Endodermal cell (in vitro differentiated cells): ENCODE measurements at regions not wholly inside any gene's neighbourhood (a gene's known extent, or its start where the extent isn't known, plus 50 kb on each side); places are given as distances from the start of the nearest gene placed in this dataset.

Source experiments
- DNase-seq: peaks from one replicate; pipeline ENCODE4 v3.0.0-alpha.2; 2017
- H3K27ac ChIP-seq: 2 replicates; pipeline ENCODE4 v1.5.1; 2013; ENCODE audit warnings: mild to moderate bottlenecking, low read depth, low read length, moderate library complexity
- H3K27me3 ChIP-seq: 2 replicates; pipeline ENCODE4 v1.6.1; 2013; ENCODE audit warnings: mild to moderate bottlenecking, low read length, moderate library complexity; ENCODE audit not compliant: insufficient read depth, control insufficient read depth, poor library complexity, severe bottlenecking
- H3K36me3 ChIP-seq: 2 replicates; pipeline ENCODE4 v1.7.0; 2013; ENCODE audit warnings: mild to moderate bottlenecking, low read length, moderate library complexity; ENCODE audit not compliant: control insufficient read depth, insufficient read depth
- H3K4me1 ChIP-seq: one replicate; pipeline ENCODE4 v1.7.0; 2013; ENCODE audit warnings: low read length; ENCODE audit not compliant: control insufficient read depth, insufficient read depth
- H3K4me3 ChIP-seq: 2 replicates; pipeline ENCODE4 v1.5.1; 2013; ENCODE audit warnings: mild to moderate bottlenecking, low read length, moderate library complexity
- H3K9ac ChIP-seq: 2 replicates; pipeline ENCODE4 v1.6.1; 2013; ENCODE audit warnings: mild to moderate bottlenecking, low read length, moderate library complexity; ENCODE audit not compliant: poor library complexity, severe bottlenecking; ENCODE audit errors: extremely low read depth
- H3K9me3 ChIP-seq: 2 replicates; pipeline ENCODE4 v1.6.1; 2013; ENCODE audit warnings: mild to moderate bottlenecking, low read length, moderate library complexity; ENCODE audit not compliant: control insufficient read depth
- H3K27ac Mint-ChIP-seq: 2 replicates; pipeline ENCODE4 v1.8.0; 2020; ENCODE audit warnings: mixed read lengths
- H3K27me3 Mint-ChIP-seq: 2 replicates; pipeline ENCODE4 v1.8.0; 2021; ENCODE audit warnings: mild to moderate bottlenecking, mixed read lengths; ENCODE audit not compliant: insufficient read depth
- H3K36me3 Mint-ChIP-seq: 2 replicates; pipeline ENCODE4 v1.8.0; 2020; ENCODE audit warnings: low read depth, mixed read lengths
- H3K4me1 Mint-ChIP-seq: 2 replicates; pipeline ENCODE4 v1.8.0; 2020; ENCODE audit warnings: mixed read lengths
- H3K4me3 Mint-ChIP-seq: 2 replicates; pipeline ENCODE4 v1.8.0; 2020; ENCODE audit warnings: mild to moderate bottlenecking, moderate library complexity, mixed read lengths
- H3K9me3 Mint-ChIP-seq: 2 replicates; pipeline ENCODE4 v1.8.0; 2020; ENCODE audit warnings: mild to moderate bottlenecking, mixed read lengths
- WGBS, 2 experiments: methylation state at CpG; one replicate each; pipeline versions ENCODE4 v1.1.5 to v1.1.7; 2013; ENCODE audit warnings: missing lambda C conversion rate in 2 of 2, mixed read lengths in 1 of 2; ENCODE audit not compliant: insufficient coverage in 1 of 2, insufficient read length in 1 of 2; 5-methylcytosine and 5-hydroxymethylcytosine counted together
- TF ChIP-seq, protein P1 (sequence below): fragments of 200-600 bp; sonication (generic); conservative IDR thresholded peaks from 2 replicates; pipeline ENCODE4 v1.5.0; 2021; ENCODE audit warnings: antibody characterized with exemption, mild to moderate bottlenecking

DNA sequence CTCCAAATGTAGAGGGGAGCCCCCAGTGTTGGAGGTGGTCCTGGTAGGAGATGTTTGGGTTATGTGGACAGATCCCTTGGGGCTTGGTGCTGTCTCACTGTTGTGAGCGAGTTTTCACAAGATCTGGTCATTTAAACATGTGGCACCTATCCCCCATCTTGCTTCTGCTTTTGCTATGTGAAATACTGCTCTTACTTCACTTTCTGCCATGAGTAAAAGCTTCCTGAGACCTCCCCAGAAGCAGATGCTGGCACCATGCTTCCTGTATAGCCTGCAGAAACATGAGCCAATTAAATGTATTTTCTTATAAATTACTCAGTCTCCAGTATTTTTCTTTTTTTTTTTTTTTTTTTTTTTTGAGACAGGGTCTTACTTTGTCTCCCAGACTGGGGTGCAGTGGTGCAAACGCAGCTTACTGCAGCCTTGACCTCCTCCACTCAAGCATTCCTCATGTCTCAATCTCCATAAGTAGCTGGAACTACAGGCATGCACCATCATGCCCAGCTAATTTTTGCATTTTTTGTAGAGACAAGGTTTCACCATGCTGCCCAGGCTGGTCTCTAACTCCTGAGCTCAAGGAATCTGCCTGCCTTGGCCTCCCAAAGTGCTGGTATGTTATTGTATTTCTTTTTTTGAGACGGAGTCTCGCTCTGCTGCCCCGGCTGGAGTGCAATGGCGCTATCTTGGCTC, 177.1 kb downstream of the ALDH8A1 start:
- Mint-ChIP-seq H3K36me3 (no peaks in the 10 kb centered on the region), H3K27ac (no peak overlapping the region), H3K9me3 (peaks cover 4% of the 10 kb centered on the region), H3K27me3 (peaks cover 3% of the 10 kb centered on the region), H3K4me3 (no peak overlapping the region), H3K4me1 (no peaks in the 10 kb centered on the region)
- H3K4me1 ChIP-seq, result no peaks in the 10 kb centered on the region
- H3K27ac ChIP-seq, result no peak overlapping the region
- TF ChIP-seq, protein P1, sequence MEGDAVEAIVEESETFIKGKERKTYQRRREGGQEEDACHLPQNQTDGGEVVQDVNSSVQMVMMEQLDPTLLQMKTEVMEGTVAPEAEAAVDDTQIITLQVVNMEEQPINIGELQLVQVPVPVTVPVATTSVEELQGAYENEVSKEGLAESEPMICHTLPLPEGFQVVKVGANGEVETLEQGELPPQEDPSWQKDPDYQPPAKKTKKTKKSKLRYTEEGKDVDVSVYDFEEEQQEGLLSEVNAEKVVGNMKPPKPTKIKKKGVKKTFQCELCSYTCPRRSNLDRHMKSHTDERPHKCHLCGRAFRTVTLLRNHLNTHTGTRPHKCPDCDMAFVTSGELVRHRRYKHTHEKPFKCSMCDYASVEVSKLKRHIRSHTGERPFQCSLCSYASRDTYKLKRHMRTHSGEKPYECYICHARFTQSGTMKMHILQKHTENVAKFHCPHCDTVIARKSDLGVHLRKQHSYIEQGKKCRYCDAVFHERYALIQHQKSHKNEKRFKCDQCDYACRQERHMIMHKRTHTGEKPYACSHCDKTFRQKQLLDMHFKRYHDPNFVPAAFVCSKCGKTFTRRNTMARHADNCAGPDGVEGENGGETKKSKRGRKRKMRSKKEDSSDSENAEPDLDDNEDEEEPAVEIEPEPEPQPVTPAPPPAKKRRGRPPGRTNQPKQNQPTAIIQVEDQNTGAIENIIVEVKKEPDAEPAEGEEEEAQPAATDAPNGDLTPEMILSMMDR, result no peak
- WGBS, 2 experiments, result 92 to 95% methylated on average over 6 of the region's 6 CpGs
- no peaks in the 10 kb centered on the region for H3K27me3 ChIP-seq
- H3K4me3 ChIP-seq, result no peak overlapping the region
- no peaks in the 10 kb centered on the region for H3K9me3 ChIP-seq
- H3K36me3 ChIP-seq, result no peaks in the 10 kb centered on the region
- DNase-seq, result no peak
- H3K9ac ChIP-seq, result no peak overlapping the region

DNA sequence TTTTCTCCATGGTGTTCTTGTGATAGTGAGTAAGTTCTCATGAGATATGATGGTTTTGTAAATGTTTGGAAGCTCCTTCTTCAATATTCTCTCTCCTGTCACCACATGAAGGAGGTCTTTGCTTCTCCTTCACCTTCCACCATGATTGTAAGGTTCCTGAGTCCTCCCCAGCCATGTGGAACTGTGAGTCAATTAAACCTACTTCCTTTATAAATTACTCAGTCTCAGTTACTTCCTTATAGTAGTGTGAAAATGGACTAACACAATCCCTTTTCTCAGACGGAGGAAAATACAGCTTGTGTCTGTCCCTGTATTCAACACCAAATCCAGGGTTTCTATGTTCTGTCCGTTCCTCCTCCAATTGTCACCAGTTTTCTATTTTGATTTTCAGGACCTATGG, 181.0 kb downstream of the ALDH8A1 start:
- no peaks in the 10 kb centered on the region for H3K9me3 ChIP-seq
- no peaks in the 10 kb centered on the region for H3K36me3 ChIP-seq
- H3K27ac Mint-ChIP-seq, result no peak overlapping the region
- H3K9ac ChIP-seq, result no peak overlapping the region
- no peak overlapping the region for H3K27ac ChIP-seq
- WGBS, 2 experiments, result 82 to 100% methylated on average over 1 to 2 of the region's 2 CpGs
- no peak for DNase-seq
- H3K4me1 Mint-ChIP-seq, result no peaks in the 10 kb centered on the region
- H3K9me3 Mint-ChIP-seq, result no peaks in the 10 kb centered on the region
- H3K4me3 Mint-ChIP-seq, result no peak overlapping the region
- no peaks in the 10 kb centered on the region for H3K27me3 ChIP-seq
- no peaks in the 10 kb centered on the region for H3K36me3 Mint-ChIP-seq
- H3K4me3 ChIP-seq, result no peak overlapping the region
- peaks cover 3% of the 10 kb centered on the region for H3K27me3 Mint-ChIP-seq
- no peaks in the 10 kb centered on the region for H3K4me1 ChIP-seq
- TF ChIP-seq, protein P1, result no peak

DNA sequence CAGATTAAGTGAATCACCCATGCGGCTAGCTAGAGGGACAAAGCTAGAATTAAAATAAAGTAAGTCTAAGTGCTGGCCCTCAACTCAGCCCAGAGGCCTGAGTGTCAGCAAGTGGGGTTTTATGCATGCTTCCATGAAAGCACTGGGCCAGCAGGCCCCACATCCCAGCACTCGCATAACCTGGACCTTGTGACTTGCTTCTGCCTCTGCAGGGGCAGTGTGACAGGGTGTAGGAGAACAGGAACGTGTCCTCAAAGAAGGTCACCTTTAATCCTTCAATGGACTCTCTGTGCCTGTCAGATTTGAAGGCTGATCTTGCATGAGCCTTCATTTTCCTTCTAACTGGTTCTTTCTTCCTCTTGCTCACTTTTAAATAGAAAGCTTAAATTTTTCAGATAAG, 183.4 kb downstream of the ALDH8A1 start:
- no peak for DNase-seq
- no peaks in the 10 kb centered on the region for H3K4me1 Mint-ChIP-seq
- H3K9me3 Mint-ChIP-seq, result no peaks in the 10 kb centered on the region
- no peak overlapping the region for H3K27ac Mint-ChIP-seq
- H3K4me3 Mint-ChIP-seq, result no peak overlapping the region
- no peaks in the 10 kb centered on the region for H3K36me3 Mint-ChIP-seq
- Histone ChIP-seq H3K27ac (no peak overlapping the region), H3K4me1 (no peaks in the 10 kb centered on the region), H3K36me3 (no peaks in the 10 kb centered on the region), H3K9me3 (no peaks in the 10 kb centered on the region), H3K9ac (no peak overlapping the region), H3K4me3 (no peak overlapping the region), H3K27me3 (no peaks in the 10 kb centered on the region)
- 20 to 71% methylated on average over 1 to 3 of the region's 3 CpGs for WGBS, 2 experiments
- TF ChIP-seq, protein P1, result no peak
- peaks cover 3% of the 10 kb centered on the region for H3K27me3 Mint-ChIP-seq
